HL-60/S4 treated with retinoic acid at 250 ng/mL for 4 days and 3 days (cell line): ENCODE measurements at regions not wholly inside any gene's neighbourhood (a gene's known extent, or its start where the extent isn't known, plus 50 kb on each side); places are given as distances from the start of the nearest gene placed in this dataset.

Experiments
- in situ Hi-C: fragments of 300-500 bp; cut with MboI; formaldehyde crosslinking; loops from 2 replicates; pipeline ENCODE4 v1.7.0; 2022; ENCODE audit warnings: low sequenced_read_pairs

- in situ Hi-C loops, result no loop called here
These were observed 82.3 kb upstream of the PHACTR2 start for GRCh38 chr6:143595251-143596036.

GRCh38 chr6:143594647-143595046 is 83.1 kb upstream of the PHACTR2 start:
- in situ Hi-C loops, result no loop called here

- in situ Hi-C loops, result no loop called here
These were observed 80.8 kb upstream of the FUCA2 start for GRCh38 chr6:143592335-143592734.

GRCh38 chr6:143591441-143591840 is 79.9 kb upstream of the FUCA2 start:
- in situ Hi-C loops, result no loop called here

GRCh38 chr6:143589162-143589561 is 77.6 kb upstream of the FUCA2 start:
- in situ Hi-C loops, result no loop called here

- in situ Hi-C loops, result no loop called here
These were observed 75.0 kb upstream of the FUCA2 start for GRCh38 chr6:143586557-143586956.

GRCh38 chr6:143585716-143586115 is 74.2 kb upstream of the FUCA2 start:
- in situ Hi-C loops, result no loop called here

GRCh38 chr6:143585241-143585640 is 73.7 kb upstream of the FUCA2 start:
- in situ Hi-C loops, result no loop called here

- in situ Hi-C loops, result no loop called here
These were observed 72.2 kb upstream of the FUCA2 start for GRCh38 chr6:143583542-143584327.

- in situ Hi-C loops, result no loop called here
These were observed 70.4 kb upstream of the FUCA2 start for GRCh38 chr6:143581835-143582480.

GRCh38 chr6:143579703-143580102 is 68.2 kb upstream of the FUCA2 start:
- in situ Hi-C loops, result loop anchor here (10.0 kb wide), 1 partner anchor 435 kb away; no protein-coding TSS in a partner anchor

GRCh38 chr6:143578054-143578453 is 66.5 kb upstream of the FUCA2 start:
- in situ Hi-C loops, result loop anchor here (10.0 kb wide), 1 partner anchor 437 kb away; no protein-coding TSS in a partner anchor

GRCh38 chr6:143575901-143576426 is 64.4 kb upstream of the FUCA2 start:
- in situ Hi-C loops, result loop anchor here (10.0 kb wide), 1 partner anchor 439 kb away; no protein-coding TSS in a partner anchor

GRCh38 chr6:143575440-143575839 is 63.9 kb upstream of the FUCA2 start:
- in situ Hi-C loops, result loop anchor here (10.0 kb wide), 1 partner anchor 439 kb away; no protein-coding TSS in a partner anchor

- in situ Hi-C loops, result loop anchor here (10.0 kb wide), 1 partner anchor 445 kb away; no protein-coding TSS in a partner anchor
These were observed 58.8 kb upstream of the FUCA2 start for GRCh38 chr6:143570147-143570853.

GRCh38 chr6:143569040-143569439 is 57.5 kb upstream of the FUCA2 start:
- in situ Hi-C loops, result no loop called here

GRCh38 chr6:143564484-143565017 is 53.0 kb upstream of the FUCA2 start:
- in situ Hi-C loops, result no loop called here

GRCh38 chr6:143562143-143562542 is 50.6 kb upstream of the FUCA2 start:
- in situ Hi-C loops, result no loop called here
